GM19328 (cell line): ENCODE measurements at regions not wholly inside any gene's neighbourhood (a gene's known extent, or its start where the extent isn't known, plus 50 kb on each side); places are given as distances from the start of the nearest gene placed in this dataset.

Experiments
- ATAC-seq: cut with Tn5 transposase; IDR thresholded peaks from one replicate; pipeline ENCODE4 v1.9.1; 2021; ENCODE audit warnings: mild to moderate bottlenecking, moderate library complexity; ENCODE audit not compliant: unreplicated experiment

- ATAC-seq: no peak
Measured at GRCh38 chr21:21605521-21605920, 607.3 kb downstream of the NCAM2 start.

GRCh38 chr21:21606041-21606440, 607.8 kb downstream of the NCAM2 start:
- ATAC-seq: no peak

GRCh38 chr21:21612466-21612865, 614.3 kb downstream of the NCAM2 start:
- no peak for ATAC-seq

GRCh38 chr21:21614966-21615365, 616.8 kb downstream of the NCAM2 start:
- ATAC-seq: no peak

- no peak for ATAC-seq
Measured at GRCh38 chr21:21622460-21623234, 624.4 kb downstream of the NCAM2 start.

GRCh38 chr21:21624674-21625073, 626.5 kb downstream of the NCAM2 start:
- no peak for ATAC-seq

- no peak for ATAC-seq
Measured at GRCh38 chr21:21631961-21632360, 633.8 kb downstream of the NCAM2 start.

GRCh38 chr21:21632926-21633325, 634.7 kb downstream of the NCAM2 start:
- no peak for ATAC-seq

- ATAC-seq: no peak
Measured at GRCh38 chr21:21661741-21662140, 663.5 kb downstream of the NCAM2 start.

GRCh38 chr21:21662776-21663175, 664.6 kb downstream of the NCAM2 start:
- no peak for ATAC-seq

- ATAC-seq: no peak
Measured at GRCh38 chr21:21664871-21665270, 666.7 kb downstream of the NCAM2 start.

GRCh38 chr21:21666689-21667088, 668.5 kb downstream of the NCAM2 start:
- ATAC-seq: no peak

- ATAC-seq: no peak
Measured at GRCh38 chr21:21668198-21668597, 670.0 kb downstream of the NCAM2 start.

GRCh38 chr21:21673959-21674358, 675.8 kb downstream of the NCAM2 start:
- no peak for ATAC-seq

- ATAC-seq: no peak
Measured at GRCh38 chr21:21675601-21676000, 677.4 kb downstream of the NCAM2 start.

GRCh38 chr21:21682172-21682571, 684.0 kb downstream of the NCAM2 start:
- ATAC-seq: no peak

GRCh38 chr21:21688889-21689288, 690.7 kb downstream of the NCAM2 start:
- ATAC-seq: no peak

- no peak for ATAC-seq
Measured at GRCh38 chr21:21690068-21690665, 692.0 kb downstream of the NCAM2 start.

- ATAC-seq: no peak
Measured at GRCh38 chr21:21712748-21713520, 714.7 kb downstream of the NCAM2 start.

GRCh38 chr21:21713651-21714180, 715.5 kb downstream of the NCAM2 start:
- ATAC-seq: no peak

GRCh38 chr21:21714426-21714825, 716.2 kb downstream of the NCAM2 start:
- ATAC-seq: no peak
